GM19463 (cell line): ENCODE measurements at regions not wholly inside any gene's neighbourhood (a gene's known extent, or its start where the extent isn't known, plus 50 kb on each side); places are given as distances from the start of the nearest gene placed in this dataset.

Experiments
- ATAC-seq: cut with Tn5 transposase; IDR thresholded peaks from one replicate; pipeline ENCODE4 v1.9.1; 2021; ENCODE audit warnings: mild to moderate bottlenecking, moderate library complexity; ENCODE audit not compliant: unreplicated experiment

DNA sequence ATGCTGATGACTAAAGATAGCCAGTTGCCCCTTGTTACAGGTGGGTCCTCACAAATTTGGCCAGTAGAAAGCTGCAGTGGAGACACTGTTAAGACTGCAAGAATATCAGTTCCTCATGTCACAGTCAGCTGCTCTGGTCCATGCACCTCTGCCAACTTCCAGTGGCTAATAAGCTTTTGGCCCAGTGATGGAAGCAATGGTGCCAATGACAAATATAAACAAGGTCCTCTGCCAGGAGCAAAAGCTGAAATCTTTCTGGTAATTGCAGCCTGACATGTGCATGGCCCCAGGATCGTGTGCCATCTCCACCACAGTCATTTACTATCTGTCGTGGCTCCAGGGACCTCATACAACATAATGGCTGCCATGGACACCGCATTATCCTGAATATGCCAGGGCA lies 85.4 kb upstream of the TMEM260 start:
- ATAC-seq, result no peak

DNA sequence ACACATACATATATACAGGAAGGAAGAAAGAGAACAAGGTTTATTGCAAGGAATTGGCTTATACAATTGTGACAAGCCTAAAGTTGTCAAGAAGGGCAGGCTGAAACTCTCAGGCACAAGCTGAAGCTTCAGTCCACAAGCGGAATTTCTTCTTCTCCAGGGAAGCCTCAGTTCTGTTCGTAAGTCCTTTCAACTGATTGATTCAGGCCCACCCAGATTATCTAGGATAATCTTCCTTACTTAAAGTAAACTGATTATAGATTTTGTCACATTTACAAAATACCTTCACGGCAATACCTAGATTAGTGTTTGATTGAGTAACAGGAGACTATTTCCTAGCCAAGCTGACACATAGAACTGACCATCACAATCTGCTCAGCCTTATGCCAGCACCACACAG lies 81.5 kb upstream of the TMEM260 start:
- no peak for ATAC-seq

DNA sequence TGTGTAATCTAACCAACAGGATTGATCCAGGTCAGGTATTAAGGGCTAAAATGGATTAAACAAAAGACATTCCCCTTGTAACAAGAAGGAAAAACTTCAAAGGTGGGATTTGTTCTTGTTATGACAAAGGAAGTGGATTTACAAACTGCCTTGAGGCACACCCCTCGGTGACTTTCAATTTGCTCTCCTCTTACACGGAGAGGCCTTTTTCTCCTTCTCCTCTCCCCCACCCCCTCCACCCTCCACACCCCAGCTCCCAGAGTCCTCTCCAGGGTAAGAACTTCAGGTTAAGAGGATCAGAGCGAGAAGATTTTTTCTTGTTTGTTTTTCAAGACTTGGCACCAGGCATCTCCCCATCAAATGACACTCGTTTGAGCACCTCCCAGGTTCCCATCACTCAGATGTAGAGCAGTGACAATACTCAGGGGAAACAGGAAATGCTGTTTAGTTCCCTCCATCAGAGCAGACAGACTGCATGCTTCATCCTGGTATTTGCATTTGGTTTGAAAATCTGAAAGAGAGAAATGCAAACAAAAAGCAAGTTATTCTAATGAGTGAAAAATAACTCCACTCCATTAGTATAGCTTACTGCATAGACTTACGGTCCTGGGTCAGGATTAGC lies 77.6 kb upstream of the TMEM260 start:
- no peak for ATAC-seq

DNA sequence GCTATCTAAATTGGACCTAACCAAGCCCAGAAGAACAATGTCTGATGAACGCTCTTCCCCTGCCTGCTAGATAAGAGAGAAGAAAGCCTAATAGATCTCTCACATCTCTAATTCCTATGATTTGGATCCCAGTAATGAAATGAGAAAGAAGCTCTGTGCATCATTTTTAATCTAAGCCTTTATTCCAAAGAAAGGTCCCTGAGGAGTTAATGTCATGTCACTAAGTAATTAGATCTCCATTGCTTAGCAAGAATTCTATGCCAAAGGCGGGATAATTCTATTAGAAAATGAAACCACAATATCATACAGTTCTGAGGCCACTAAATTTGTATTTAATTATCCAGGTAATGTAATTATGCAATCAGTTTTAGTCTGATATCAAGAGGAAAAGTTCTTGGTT lies 74.2 kb upstream of the TMEM260 start:
- no peak for ATAC-seq

DNA sequence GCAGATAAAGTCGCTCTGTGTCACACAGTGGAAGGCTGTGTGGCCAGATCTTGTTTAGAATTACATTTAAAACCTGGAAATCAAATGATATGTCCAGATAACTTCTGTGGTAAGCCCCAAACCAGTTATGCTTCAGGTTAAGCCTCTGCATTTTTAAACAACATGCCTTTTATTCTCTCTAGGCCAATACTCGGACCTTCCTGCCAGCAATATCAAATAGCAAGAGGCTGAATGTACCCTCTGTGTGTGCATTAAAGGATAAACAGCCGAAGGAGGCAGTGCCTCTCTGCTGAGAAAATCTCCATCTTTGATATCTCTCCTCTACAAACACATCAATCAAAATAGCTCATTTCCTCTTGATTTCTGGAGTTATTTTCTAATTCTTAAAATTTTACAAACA lies 67.1 kb upstream of the TMEM260 start:
- no peak for ATAC-seq

GRCh38 chr14:56514663-56515371 lies 64.8 kb upstream of the TMEM260 start:
- no peak for ATAC-seq

DNA sequence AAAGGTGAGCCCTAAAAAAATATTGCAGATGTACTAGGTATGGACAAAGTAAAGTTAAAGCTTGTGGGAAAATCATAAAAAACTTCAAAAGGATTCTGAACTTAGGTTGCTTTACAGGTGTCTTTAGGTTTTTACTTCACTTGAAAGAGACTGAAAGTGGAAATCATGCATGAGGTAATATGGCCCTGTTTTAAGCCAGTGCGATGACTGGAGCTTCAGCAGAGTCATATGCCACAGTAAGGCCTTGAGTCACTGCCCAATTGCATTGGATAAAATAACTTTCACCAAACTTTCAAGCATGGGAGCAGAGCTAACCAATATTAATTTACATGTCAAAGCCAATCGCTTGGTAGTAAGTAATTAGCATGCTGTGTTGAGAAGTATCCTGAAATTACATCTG lies 63.9 kb upstream of the TMEM260 start:
- ATAC-seq, result no peak

- no peak for ATAC-seq
These were observed 57.2 kb upstream of the TMEM260 start for GRCh38 chr14:56522403-56522802.

- no peak for ATAC-seq
These were observed 54.5 kb upstream of the TMEM260 start for GRCh38 chr14:56524971-56525677.

GRCh38 chr14:56528927-56529326 lies 50.7 kb upstream of the TMEM260 start:
- ATAC-seq, result no peak
